GM12878 (cell line): ENCODE measurements at regions not wholly inside any gene's neighbourhood (a gene's known extent, or its start where the extent isn't known, plus 50 kb on each side); places are given as distances from the start of the nearest gene placed in this dataset.

Experiments
- ATAC-seq: fragments of 200-7000 bp; cut with Tn5 transposase; 3 replicates; pipeline ENCODE4 v1.9.1; 2020; ENCODE audit warnings: mild to moderate bottlenecking, moderate library complexity
- BruUV-seq: library from RNA; stranded (reverse); fragments of 400-500 nt; replicated peaks from 2 replicates; lab custom pipeline; 2021; lab: Mats Ljungman, UMichigan
- CTCF ChIA-PET: fragments of 300-600 bp; sonication (Branson Sonifier 250); formaldehyde crosslinking; extraction: SDS; loops from one replicate; lab custom pipeline; 2021; ENCODE audit warnings: inconsistent platforms; lab: Yijun Ruan, JAX
- POLR2A ChIA-PET: fragments of 350-600 bp; formaldehyde crosslinking; extraction: SDS; loops from one replicate; lab custom pipeline; 2021; ENCODE audit warnings: inconsistent platforms; lab: Charles Lee
- RAD21 ChIA-PET: fragments of 300-600 bp; sonication (Branson Sonifier 250); formaldehyde crosslinking; loops from one replicate; lab custom pipeline; 2023; ENCODE audit warnings: antibody characterized with exemption; ENCODE audit not compliant: unreplicated experiment; lab: Charles Lee
- SMC1A ChIA-PET: fragments of 300-600 bp; sonication (Branson Sonifier 250); formaldehyde crosslinking; loops from one replicate; lab custom pipeline; 2023; ENCODE audit not compliant: unreplicated experiment, uncharacterized antibody; lab: Charles Lee
- DNase-seq: peaks from one replicate; pipeline ENCODE4 v3.0.0-alpha.2; 2011; ENCODE audit warnings: low read depth, low spot score
- FAIRE-seq: peaks from 3 replicates; lab custom pipeline; 2011; peaks lifted over from hg19 to GRCh38; lab: Jason Lieb, UNC
- H2AFZ ChIP-seq: 2 replicates; pipeline ENCODE4 v1.6.0; 2011; ENCODE audit warnings: low read depth, low read length, control low read depth; ENCODE audit not compliant: control insufficient read depth
- H3K27ac ChIP-seq: 2 replicates; pipeline ENCODE4 v1.5.1; 2011; ENCODE audit warnings: control low read depth; ENCODE audit not compliant: control insufficient read depth, insufficient read depth
- H3K27me3 ChIP-seq, 2 experiments: replicated peaks in 1 of 2; 2 replicates each; pipeline versions ENCODE4 v1.6.0 to v1.6.1; 2011; ENCODE audit warnings: low read length in 1 of 2; ENCODE audit not compliant: control insufficient read depth in 2 of 2, insufficient read depth in 2 of 2
- H3K36me3 ChIP-seq, 2 experiments: 2 replicates each; pipeline ENCODE4 v1.5.1; 2011; ENCODE audit warnings: low read length in 1 of 2; ENCODE audit not compliant: control insufficient read depth in 2 of 2, insufficient read depth in 2 of 2
- H3K4me1 ChIP-seq: 2 replicates; pipeline ENCODE4 v1.6.1; 2011; ENCODE audit warnings: mild to moderate bottlenecking, low read length, moderate library complexity, mixed read lengths; ENCODE audit not compliant: control insufficient read depth, insufficient read depth
- H3K4me2 ChIP-seq: 2 replicates; pipeline ENCODE4 v1.6.0; 2011; ENCODE audit warnings: control low read depth; ENCODE audit not compliant: control insufficient read depth, insufficient read depth
- H3K4me3 ChIP-seq: fragments of 200-600 bp; sonication (generic); 2 replicates; pipeline ENCODE4 v1.5.1; 2016
- H3K79me2 ChIP-seq: 2 replicates; pipeline ENCODE4 v1.6.0; 2011; ENCODE audit warnings: low read length; ENCODE audit not compliant: control insufficient read depth, insufficient read depth
- H3K9ac ChIP-seq: 2 replicates; pipeline ENCODE4 v1.8.0; 2011; ENCODE audit warnings: low read length, control low read depth, mixed read lengths; ENCODE audit not compliant: control insufficient read depth, insufficient read depth
- H3K9me3 ChIP-seq: replicated peaks from 3 replicates; pipeline ENCODE4 v1.5.1; 2011; ENCODE audit warnings: mild to moderate bottlenecking, low read length; ENCODE audit not compliant: control insufficient read depth, insufficient read depth
- H4K20me1 ChIP-seq: 2 replicates; pipeline ENCODE4 v1.6.0; 2011; ENCODE audit not compliant: control insufficient read depth, insufficient read depth
- BHLHE40 ChIP-seq, 2 experiments: fragments of 450-650 bp in 1 of 2; IDR thresholded peaks; 2 replicates each; pipeline ENCODE4 v1.6.1; 2011 to 2017; ENCODE audit warnings: low read depth in 2 of 2, borderline replicate concordance in 1 of 2, improper control_type of control experiment in 1 of 2, low read length in 1 of 2, mild to moderate bottlenecking in 1 of 2
- MEF2B ChIP-seq: fragments of 450-650 bp; IDR thresholded peaks from 2 replicates; pipeline ENCODE4 v1.6.1; 2018; ENCODE audit warnings: mild to moderate bottlenecking, moderate library complexity; ENCODE audit not compliant: partially characterized antibody, poor library complexity, severe bottlenecking
- MXI1 ChIP-seq: fragments of 150-350 bp; IDR thresholded peaks from 2 replicates; pipeline ENCODE4 v1.6.1; 2011; ENCODE audit warnings: low read depth, mild to moderate bottlenecking, inconsistent platforms, low read length, improper control_type of control experiment
- NR2C1 ChIP-seq: fragments of 450-650 bp; IDR thresholded peaks from 2 replicates; pipeline ENCODE4 v1.6.1; 2017; ENCODE audit warnings: antibody characterized with exemption, mild to moderate bottlenecking, moderate library complexity
- WGBS: methylation state at CpG from one replicate; pipeline ENCODE4 v1.1.6; 2016; ENCODE audit warnings: low lambda C conversion rate; ENCODE audit not compliant: insufficient replicate concordance, insufficient coverage; ENCODE audit errors: missing lambda C conversion rate; 5-methylcytosine and 5-hydroxymethylcytosine counted together
- in situ Hi-C: fragments of 300-500 bp; cut with MboI; formaldehyde crosslinking; loops from 9 replicates; pipeline ENCODE4 v1.14.3; 2018; ENCODE audit warnings: mixed read lengths
- intact Hi-C: fragments of 100-400 bp; cut with micrococcal nuclease; formaldehyde crosslinking; loops from one replicate; pipeline ENCODE4 v1.14.2; 2022; ENCODE audit not compliant: unreplicated experiment
- TF ChIP-seq, protein P1 (sequence below): fragments of 450-650 bp; IDR thresholded peaks from 2 replicates; pipeline ENCODE4 v1.6.1; 2017; ENCODE audit warnings: mild to moderate bottlenecking
- TF ChIP-seq, protein P2 (sequence below): fragments of 450-650 bp; conservative IDR thresholded peaks from 2 replicates; pipeline ENCODE4 v1.6.1; 2017; ENCODE audit warnings: mild to moderate bottlenecking, moderate library complexity
- TF ChIP-seq, protein P3 (sequence below): IDR thresholded peaks from 2 replicates; pipeline ENCODE4 v1.6.1; 2012; ENCODE audit warnings: mild to moderate bottlenecking, low read depth, low read length
- TF ChIP-seq, protein P4 (sequence below): IDR thresholded peaks from 2 replicates; pipeline ENCODE4 v1.6.1; 2012; ENCODE audit warnings: low read depth, low read length, improper control_type of control experiment

DNA sequence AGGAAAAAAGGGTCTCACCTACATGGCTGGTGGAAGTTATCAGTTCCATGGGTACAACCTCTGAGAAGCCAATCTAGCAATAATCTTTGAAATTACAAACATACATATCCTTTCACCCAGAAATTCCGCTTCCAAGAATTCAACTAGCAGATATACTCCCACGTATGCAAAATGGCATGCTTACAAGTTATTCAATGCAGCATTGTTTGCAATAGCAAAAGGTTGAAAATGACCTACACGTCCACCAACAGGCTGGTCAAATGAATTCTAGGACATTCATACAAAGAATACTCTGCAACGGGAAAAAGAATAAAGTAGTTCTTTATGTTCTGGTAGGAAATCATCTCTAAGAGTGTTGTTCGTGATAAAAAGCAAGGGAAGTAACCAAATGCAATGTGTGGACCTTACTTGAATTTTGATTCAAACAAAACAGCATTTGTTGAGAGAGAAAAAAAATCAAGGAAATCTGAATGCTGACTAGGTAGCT is 63.7 kb upstream of the NLK start (continued):
- TF ChIP-seq, protein P1, sequence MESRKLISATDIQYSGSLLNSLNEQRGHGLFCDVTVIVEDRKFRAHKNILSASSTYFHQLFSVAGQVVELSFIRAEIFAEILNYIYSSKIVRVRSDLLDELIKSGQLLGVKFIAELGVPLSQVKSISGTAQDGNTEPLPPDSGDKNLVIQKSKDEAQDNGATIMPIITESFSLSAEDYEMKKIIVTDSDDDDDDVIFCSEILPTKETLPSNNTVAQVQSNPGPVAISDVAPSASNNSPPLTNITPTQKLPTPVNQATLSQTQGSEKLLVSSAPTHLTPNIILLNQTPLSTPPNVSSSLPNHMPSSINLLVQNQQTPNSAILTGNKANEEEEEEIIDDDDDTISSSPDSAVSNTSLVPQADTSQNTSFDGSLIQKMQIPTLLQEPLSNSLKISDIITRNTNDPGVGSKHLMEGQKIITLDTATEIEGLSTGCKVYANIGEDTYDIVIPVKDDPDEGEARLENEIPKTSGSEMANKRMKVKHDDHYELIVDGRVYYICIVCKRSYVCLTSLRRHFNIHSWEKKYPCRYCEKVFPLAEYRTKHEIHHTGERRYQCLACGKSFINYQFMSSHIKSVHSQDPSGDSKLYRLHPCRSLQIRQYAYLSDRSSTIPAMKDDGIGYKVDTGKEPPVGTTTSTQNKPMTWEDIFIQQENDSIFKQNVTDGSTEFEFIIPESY, result no peak
- TF ChIP-seq NR2C1, result no peak
- TF ChIP-seq, protein P2, sequence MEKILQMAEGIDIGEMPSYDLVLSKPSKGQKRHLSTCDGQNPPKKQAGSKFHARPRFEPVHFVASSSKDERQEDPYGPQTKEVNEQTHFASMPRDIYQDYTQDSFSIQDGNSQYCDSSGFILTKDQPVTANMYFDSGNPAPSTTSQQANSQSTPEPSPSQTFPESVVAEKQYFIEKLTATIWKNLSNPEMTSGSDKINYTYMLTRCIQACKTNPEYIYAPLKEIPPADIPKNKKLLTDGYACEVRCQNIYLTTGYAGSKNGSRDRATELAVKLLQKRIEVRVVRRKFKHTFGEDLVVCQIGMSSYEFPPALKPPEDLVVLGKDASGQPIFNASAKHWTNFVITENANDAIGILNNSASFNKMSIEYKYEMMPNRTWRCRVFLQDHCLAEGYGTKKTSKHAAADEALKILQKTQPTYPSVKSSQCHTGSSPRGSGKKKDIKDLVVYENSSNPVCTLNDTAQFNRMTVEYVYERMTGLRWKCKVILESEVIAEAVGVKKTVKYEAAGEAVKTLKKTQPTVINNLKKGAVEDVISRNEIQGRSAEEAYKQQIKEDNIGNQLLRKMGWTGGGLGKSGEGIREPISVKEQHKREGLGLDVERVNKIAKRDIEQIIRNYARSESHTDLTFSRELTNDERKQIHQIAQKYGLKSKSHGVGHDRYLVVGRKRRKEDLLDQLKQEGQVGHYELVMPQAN, result no peak

GRCh38 chr17:27980043-27980442 is 62.4 kb upstream of the NLK start:
- FAIRE-seq (no peak), ATAC-seq (no peak), DNase-seq (no peak)
- no peak overlapping the region for H3K27ac ChIP-seq
- H3K27me3 ChIP-seq, result no peaks in the 10 kb centered on the region; a peak in 1 of 4 replicates
- H3K9me3 ChIP-seq, result no peaks in the 10 kb centered on the region
- POLR2A ChIA-PET, result no interaction called here
- no peak overlapping the region for H3K9ac ChIP-seq
- CTCF ChIA-PET, result no interaction called here
- in situ Hi-C loops, result no loop called here
- no peak overlapping the region for H3K4me2 ChIP-seq
- WGBS, result 91% methylated on average over 3 of the region's 3 CpGs
- no peaks in the 10 kb centered on the region for H4K20me1 ChIP-seq
- BruUV-seq, result no TSS peak
- RAD21 ChIA-PET, result no interaction called here
- H3K4me3 ChIP-seq, result no peak overlapping the region
- H3K79me2 ChIP-seq, result no peaks in the 10 kb centered on the region
- peaks cover 27% of the 10 kb centered on the region for H3K4me1 ChIP-seq
- H3K36me3 ChIP-seq, result no peaks in the 10 kb centered on the region
- H2AFZ ChIP-seq, result no peak overlapping the region
- SMC1A ChIA-PET, result no interaction called here
- intact Hi-C loops, result no loop called here
- TF ChIP-seq MXI1 (no peak), BHLHE40 (IDR thresholded peaks at IDR 0.05; ENCODE audit: borderline replicate concordance in 1 of 2, low read depth in 2 of 2, low read length in 1 of 2) (no peak), MEF2B (no peak)
- TF ChIP-seq, protein P3, sequence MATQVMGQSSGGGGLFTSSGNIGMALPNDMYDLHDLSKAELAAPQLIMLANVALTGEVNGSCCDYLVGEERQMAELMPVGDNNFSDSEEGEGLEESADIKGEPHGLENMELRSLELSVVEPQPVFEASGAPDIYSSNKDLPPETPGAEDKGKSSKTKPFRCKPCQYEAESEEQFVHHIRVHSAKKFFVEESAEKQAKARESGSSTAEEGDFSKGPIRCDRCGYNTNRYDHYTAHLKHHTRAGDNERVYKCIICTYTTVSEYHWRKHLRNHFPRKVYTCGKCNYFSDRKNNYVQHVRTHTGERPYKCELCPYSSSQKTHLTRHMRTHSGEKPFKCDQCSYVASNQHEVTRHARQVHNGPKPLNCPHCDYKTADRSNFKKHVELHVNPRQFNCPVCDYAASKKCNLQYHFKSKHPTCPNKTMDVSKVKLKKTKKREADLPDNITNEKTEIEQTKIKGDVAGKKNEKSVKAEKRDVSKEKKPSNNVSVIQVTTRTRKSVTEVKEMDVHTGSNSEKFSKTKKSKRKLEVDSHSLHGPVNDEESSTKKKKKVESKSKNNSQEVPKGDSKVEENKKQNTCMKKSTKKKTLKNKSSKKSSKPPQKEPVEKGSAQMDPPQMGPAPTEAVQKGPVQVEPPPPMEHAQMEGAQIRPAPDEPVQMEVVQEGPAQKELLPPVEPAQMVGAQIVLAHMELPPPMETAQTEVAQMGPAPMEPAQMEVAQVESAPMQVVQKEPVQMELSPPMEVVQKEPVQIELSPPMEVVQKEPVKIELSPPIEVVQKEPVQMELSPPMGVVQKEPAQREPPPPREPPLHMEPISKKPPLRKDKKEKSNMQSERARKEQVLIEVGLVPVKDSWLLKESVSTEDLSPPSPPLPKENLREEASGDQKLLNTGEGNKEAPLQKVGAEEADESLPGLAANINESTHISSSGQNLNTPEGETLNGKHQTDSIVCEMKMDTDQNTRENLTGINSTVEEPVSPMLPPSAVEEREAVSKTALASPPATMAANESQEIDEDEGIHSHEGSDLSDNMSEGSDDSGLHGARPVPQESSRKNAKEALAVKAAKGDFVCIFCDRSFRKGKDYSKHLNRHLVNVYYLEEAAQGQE, result no peak
- TF ChIP-seq, protein P4, sequence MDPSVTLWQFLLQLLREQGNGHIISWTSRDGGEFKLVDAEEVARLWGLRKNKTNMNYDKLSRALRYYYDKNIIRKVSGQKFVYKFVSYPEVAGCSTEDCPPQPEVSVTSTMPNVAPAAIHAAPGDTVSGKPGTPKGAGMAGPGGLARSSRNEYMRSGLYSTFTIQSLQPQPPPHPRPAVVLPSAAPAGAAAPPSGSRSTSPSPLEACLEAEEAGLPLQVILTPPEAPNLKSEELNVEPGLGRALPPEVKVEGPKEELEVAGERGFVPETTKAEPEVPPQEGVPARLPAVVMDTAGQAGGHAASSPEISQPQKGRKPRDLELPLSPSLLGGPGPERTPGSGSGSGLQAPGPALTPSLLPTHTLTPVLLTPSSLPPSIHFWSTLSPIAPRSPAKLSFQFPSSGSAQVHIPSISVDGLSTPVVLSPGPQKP, result no peak
